SK-N-SH treated with all-trans-retinoic acid at 6 μM for 48 hours (cell line): ENCODE measurements at regions not wholly inside any gene's neighbourhood (a gene's known extent, or its start where the extent isn't known, plus 50 kb on each side); places are given as distances from the start of the nearest gene placed in this dataset.

Experiments
- ATAC-seq: fragments of 200-7000 bp; cut with Tn5 transposase; 3 replicates; pipeline ENCODE4 v1.9.1; 2020; ENCODE audit warnings: mild to moderate bottlenecking, moderate library complexity
- ARNTL ChIP-seq: fragments of 450-650 bp; formaldehyde crosslinking; IDR thresholded peaks from 2 replicates; pipeline ENCODE4 v1.5.0; 2020; ENCODE audit warnings: low read depth, mild to moderate bottlenecking, moderate library complexity, borderline replicate concordance
- BACH2 ChIP-seq: fragments of 250-450 bp; sonication (Bioruptor Pico); IDR thresholded peaks from 2 replicates; pipeline ENCODE4 v1.9.0; 2021; ENCODE audit warnings: mild to moderate bottlenecking, borderline replicate concordance
- CSDC2 ChIP-seq: fragments of 250-450 bp; sonication (Bioruptor Pico); IDR thresholded peaks from 2 replicates; pipeline ENCODE4 v1.5.0; 2020; ENCODE audit warnings: mild to moderate bottlenecking, moderate library complexity
- ISL1 ChIP-seq: fragments of 250-450 bp; sonication (Bioruptor Pico); IDR thresholded peaks from 2 replicates; pipeline ENCODE4 v2.1.2; 2022; ENCODE audit warnings: mild to moderate bottlenecking, moderate library complexity
- OSR1 ChIP-seq: fragments of 250-450 bp; sonication (Bioruptor Pico); IDR thresholded peaks from 2 replicates; pipeline ENCODE4 v1.8.0; 2022; ENCODE audit warnings: moderate library complexity, mild to moderate bottlenecking, inconsistent platforms
- PPARA ChIP-seq: fragments of 250-450 bp; sonication (Bioruptor Pico); IDR thresholded peaks from 2 replicates; pipeline ENCODE4 v1.5.0; 2020; ENCODE audit warnings: mild to moderate bottlenecking, borderline replicate concordance
- TCF4 ChIP-seq: fragments of 250-450 bp; sonication (Bioruptor Pico); IDR thresholded peaks from 2 replicates; pipeline ENCODE4 v1.8.0; 2021; ENCODE audit warnings: mild to moderate bottlenecking, moderate library complexity, borderline replicate concordance
- TOX ChIP-seq: fragments of 250-450 bp; sonication (Bioruptor Pico); IDR thresholded peaks from 2 replicates; pipeline ENCODE4 v1.8.0; 2021; ENCODE audit warnings: mild to moderate bottlenecking, moderate library complexity, borderline replicate concordance
- ZC3H10 ChIP-seq: fragments of 250-450 bp; sonication (Bioruptor Pico); IDR thresholded peaks from 2 replicates; pipeline ENCODE4 v1.5.1; 2021; ENCODE audit warnings: mild to moderate bottlenecking, moderate library complexity
- ZFP3 ChIP-seq: fragments of 250-450 bp; sonication (Bioruptor Pico); IDR thresholded peaks from 2 replicates; pipeline ENCODE4 v1.5.0; 2020; ENCODE audit warnings: mild to moderate bottlenecking, moderate library complexity
- ZFP30 ChIP-seq: fragments of 450-650 bp; formaldehyde crosslinking; IDR thresholded peaks from 2 replicates; pipeline ENCODE4 v1.5.0; 2022; ENCODE audit warnings: mild to moderate bottlenecking, moderate library complexity
- ZNF565 ChIP-seq: fragments of 450-650 bp; formaldehyde crosslinking; conservative IDR thresholded peaks from 2 replicates; pipeline ENCODE4 v1.5.0; 2020; ENCODE audit warnings: low read depth, mild to moderate bottlenecking, moderate library complexity
- ZNF70 ChIP-seq: fragments of 450-650 bp; formaldehyde crosslinking; IDR thresholded peaks from 2 replicates; pipeline ENCODE4 v1.5.0; 2020; ENCODE audit warnings: mild to moderate bottlenecking, moderate library complexity
- ZNF8 ChIP-seq: fragments of 450-650 bp; formaldehyde crosslinking; IDR thresholded peaks from 2 replicates; pipeline ENCODE4 v1.5.0; 2020; ENCODE audit warnings: mild to moderate bottlenecking, moderate library complexity
- TF ChIP-seq, protein P1 (sequence below): fragments of 250-450 bp; sonication (Bioruptor Pico); IDR thresholded peaks from 2 replicates; pipeline ENCODE4 v1.5.1; 2020; ENCODE audit warnings: low read depth, mild to moderate bottlenecking, moderate library complexity
- TF ChIP-seq, protein P2 (sequence below): fragments of 250-450 bp; sonication (Bioruptor Pico); IDR thresholded peaks from 2 replicates; pipeline ENCODE4 v1.5.1; 2021; ENCODE audit warnings: mild to moderate bottlenecking, moderate library complexity
- TF ChIP-seq, protein P3 (sequence below): fragments of 250-450 bp; sonication (Bioruptor Pico); IDR thresholded peaks from 2 replicates; pipeline ENCODE4 v1.8.0; 2020; ENCODE audit warnings: mild to moderate bottlenecking, moderate library complexity, borderline replicate concordance
- TF ChIP-seq, protein P4 (sequence below): fragments of 250-450 bp; sonication (Bioruptor Pico); IDR thresholded peaks from 2 replicates; pipeline ENCODE4 v1.5.0; 2020; ENCODE audit warnings: mild to moderate bottlenecking, moderate library complexity
- TF ChIP-seq, protein P5 (sequence below): fragments of 250-450 bp; sonication (Bioruptor Pico); IDR thresholded peaks from 2 replicates; pipeline ENCODE4 v1.8.0; 2021; ENCODE audit warnings: low read depth, mild to moderate bottlenecking, moderate library complexity, borderline replicate concordance

DNA sequence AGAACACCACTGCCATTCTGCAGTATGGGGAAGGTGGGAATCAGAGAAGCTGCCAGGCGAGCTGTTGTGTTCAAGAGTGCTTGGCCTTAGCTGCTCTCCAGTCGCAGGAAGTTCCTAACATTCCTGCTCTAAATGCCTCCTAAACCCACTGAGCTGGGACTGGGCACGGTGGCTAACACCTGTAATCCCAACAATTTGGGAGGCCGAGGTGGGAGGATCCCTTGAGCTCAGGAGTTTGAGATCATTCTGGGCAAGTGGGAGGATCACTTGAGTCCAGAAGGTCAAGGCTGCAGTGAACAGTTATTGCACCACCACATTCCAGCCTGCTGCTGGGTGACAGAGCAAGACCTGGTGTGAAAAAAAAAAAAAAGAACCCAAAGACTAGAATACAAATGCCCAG is 690.3 kb upstream of the FAM241A start:
- TF ChIP-seq ZFP30 (CRISPR knock-in tag) (no peak), ZNF70 (no peak), TOX (CRISPR knock-in tag) (no peak), ZNF8 (CRISPR knock-in tag) (no peak), CSDC2 (CRISPR knock-in tag) (no peak)
- TF ChIP-seq, protein P1, sequence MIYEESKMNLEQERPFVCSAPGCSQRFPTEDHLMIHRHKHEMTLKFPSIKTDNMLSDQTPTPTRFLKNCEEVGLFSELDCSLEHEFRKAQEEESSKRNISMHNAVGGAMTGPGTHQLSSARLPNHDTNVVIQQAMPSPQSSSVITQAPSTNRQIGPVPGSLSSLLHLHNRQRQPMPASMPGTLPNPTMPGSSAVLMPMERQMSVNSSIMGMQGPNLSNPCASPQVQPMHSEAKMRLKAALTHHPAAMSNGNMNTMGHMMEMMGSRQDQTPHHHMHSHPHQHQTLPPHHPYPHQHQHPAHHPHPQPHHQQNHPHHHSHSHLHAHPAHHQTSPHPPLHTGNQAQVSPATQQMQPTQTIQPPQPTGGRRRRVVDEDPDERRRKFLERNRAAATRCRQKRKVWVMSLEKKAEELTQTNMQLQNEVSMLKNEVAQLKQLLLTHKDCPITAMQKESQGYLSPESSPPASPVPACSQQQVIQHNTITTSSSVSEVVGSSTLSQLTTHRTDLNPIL (CRISPR knock-in tag): no peak
- TF ChIP-seq, all 23 proteins: peak for 0
- ATAC-seq: no peak

DNA sequence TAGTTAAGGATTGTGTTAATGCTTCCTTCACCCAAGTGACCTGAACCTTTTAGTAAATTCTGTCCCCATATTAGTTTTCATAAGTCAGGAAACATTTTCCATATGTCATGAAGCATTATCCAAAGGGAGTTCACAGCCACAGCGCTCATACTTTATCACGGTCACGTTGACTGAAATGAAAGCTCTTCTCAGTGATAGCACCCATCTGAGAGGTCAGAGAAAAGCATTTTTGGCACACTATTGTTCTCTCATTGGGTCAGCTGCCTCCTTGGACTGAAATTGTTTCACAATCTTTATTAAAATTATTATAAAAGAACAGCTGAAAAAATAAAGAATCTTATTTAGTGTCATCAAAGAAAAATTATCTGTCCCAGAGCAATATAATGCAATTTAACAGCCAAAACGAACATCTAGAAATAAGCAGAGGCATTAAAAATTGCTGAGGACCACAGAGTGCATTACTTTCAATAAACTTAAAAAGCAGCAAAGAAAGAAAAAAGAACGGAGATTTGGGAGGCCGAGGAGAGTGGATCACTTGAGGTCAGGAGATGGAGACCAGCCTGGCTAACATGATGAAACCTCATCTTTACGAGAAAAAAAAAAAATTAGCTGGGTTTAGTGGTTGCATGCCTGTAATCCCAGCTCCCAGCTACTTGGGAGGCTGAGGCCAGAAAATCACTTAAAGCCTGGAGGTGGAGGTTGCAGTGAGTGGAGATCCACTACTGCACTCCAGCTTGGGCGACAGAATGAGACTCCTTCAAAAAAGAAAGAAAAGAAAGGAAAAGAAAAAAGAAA is 680.8 kb upstream of the FAM241A start:
- TF ChIP-seq ISL1 (CRISPR knock-in tag): no peak
- TF ChIP-seq ZNF70: no peak
- TF ChIP-seq, all 23 proteins: peak for 0
- no peak for ATAC-seq

DNA sequence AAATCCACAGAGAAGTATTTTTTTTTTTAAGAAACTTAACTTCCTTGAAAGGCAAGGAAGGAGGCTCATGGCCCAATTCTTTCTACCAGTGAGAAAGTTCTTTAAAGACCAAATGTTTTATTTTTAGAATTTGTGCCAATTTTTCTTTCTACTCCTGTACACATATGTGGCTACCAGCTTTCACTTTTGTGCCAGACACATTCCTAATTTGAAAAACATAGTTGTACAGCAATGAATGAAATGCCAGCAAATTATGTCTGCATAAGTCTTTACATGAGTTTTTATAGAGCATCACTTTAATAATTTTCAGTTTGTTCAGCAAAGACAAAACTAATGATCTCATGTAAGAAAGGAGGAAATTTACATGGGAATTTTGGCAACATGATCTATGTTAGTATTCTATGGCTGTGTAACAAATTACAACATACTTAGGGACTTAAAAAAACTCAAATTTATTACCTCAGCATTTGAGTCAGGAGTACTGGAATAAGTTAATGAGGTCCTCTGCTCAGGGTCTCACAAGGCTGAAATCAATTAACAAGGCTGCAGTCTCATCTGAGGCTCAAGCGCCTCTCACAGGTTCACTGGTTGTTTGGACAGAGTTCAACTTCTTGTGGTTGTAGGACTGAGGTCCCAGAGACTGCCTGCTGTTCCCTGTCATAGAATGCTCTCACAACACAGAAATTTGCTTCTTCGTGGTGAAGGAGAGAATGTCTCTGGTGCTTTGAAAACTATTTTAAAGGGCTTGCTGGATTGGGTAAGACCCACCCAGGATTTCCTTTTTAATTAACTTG is 678.2 kb upstream of the FAM241A start:
- ATAC-seq: no peak
- TF ChIP-seq ZNF70 (no peak), CSDC2 (CRISPR knock-in tag) (no peak), ZC3H10 (CRISPR knock-in tag) (no peak), TOX (CRISPR knock-in tag) (no peak), ZNF565 (CRISPR knock-in tag) (no peak), TCF4 (CRISPR knock-in tag) (no peak), ZFP3 (no peak), ISL1 (CRISPR knock-in tag) (no peak), PPARA (CRISPR knock-in tag) (no peak), BACH2 (CRISPR knock-in tag) (no peak), ARNTL (CRISPR knock-in tag) (no peak), ZFP30 (CRISPR knock-in tag) (no peak), OSR1 (CRISPR knock-in tag) (no peak), ZNF8 (CRISPR knock-in tag) (no peak)
- TF ChIP-seq, protein P2, sequence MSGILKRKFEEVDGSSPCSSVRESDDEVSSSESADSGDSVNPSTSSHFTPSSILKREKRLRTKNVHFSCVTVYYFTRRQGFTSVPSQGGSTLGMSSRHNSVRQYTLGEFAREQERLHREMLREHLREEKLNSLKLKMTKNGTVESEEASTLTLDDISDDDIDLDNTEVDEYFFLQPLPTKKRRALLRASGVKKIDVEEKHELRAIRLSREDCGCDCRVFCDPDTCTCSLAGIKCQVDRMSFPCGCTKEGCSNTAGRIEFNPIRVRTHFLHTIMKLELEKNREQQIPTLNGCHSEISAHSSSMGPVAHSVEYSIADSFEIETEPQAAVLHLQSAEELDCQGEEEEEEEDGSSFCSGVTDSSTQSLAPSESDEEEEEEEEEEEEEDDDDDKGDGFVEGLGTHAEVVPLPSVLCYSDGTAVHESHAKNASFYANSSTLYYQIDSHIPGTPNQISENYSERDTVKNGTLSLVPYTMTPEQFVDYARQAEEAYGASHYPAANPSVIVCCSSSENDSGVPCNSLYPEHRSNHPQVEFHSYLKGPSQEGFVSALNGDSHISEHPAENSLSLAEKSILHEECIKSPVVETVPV (CRISPR knock-in tag): no peak
- TF ChIP-seq, protein P3, sequence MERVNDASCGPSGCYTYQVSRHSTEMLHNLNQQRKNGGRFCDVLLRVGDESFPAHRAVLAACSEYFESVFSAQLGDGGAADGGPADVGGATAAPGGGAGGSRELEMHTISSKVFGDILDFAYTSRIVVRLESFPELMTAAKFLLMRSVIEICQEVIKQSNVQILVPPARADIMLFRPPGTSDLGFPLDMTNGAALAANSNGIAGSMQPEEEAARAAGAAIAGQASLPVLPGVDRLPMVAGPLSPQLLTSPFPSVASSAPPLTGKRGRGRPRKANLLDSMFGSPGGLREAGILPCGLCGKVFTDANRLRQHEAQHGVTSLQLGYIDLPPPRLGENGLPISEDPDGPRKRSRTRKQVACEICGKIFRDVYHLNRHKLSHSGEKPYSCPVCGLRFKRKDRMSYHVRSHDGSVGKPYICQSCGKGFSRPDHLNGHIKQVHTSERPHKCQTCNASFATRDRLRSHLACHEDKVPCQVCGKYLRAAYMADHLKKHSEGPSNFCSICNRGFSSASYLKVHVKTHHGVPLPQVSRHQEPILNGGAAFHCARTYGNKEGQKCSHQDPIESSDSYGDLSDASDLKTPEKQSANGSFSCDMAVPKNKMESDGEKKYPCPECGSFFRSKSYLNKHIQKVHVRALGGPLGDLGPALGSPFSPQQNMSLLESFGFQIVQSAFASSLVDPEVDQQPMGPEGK (CRISPR knock-in tag): no peak
- TF ChIP-seq, protein P4, sequence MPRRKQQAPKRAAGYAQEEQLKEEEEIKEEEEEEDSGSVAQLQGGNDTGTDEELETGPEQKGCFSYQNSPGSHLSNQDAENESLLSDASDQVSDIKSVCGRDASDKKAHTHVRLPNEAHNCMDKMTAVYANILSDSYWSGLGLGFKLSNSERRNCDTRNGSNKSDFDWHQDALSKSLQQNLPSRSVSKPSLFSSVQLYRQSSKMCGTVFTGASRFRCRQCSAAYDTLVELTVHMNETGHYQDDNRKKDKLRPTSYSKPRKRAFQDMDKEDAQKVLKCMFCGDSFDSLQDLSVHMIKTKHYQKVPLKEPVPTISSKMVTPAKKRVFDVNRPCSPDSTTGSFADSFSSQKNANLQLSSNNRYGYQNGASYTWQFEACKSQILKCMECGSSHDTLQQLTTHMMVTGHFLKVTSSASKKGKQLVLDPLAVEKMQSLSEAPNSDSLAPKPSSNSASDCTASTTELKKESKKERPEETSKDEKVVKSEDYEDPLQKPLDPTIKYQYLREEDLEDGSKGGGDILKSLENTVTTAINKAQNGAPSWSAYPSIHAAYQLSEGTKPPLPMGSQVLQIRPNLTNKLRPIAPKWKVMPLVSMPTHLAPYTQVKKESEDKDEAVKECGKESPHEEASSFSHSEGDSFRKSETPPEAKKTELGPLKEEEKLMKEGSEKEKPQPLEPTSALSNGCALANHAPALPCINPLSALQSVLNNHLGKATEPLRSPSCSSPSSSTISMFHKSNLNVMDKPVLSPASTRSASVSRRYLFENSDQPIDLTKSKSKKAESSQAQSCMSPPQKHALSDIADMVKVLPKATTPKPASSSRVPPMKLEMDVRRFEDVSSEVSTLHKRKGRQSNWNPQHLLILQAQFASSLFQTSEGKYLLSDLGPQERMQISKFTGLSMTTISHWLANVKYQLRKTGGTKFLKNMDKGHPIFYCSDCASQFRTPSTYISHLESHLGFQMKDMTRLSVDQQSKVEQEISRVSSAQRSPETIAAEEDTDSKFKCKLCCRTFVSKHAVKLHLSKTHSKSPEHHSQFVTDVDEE (CRISPR knock-in tag): no peak
- TF ChIP-seq, protein P5, sequence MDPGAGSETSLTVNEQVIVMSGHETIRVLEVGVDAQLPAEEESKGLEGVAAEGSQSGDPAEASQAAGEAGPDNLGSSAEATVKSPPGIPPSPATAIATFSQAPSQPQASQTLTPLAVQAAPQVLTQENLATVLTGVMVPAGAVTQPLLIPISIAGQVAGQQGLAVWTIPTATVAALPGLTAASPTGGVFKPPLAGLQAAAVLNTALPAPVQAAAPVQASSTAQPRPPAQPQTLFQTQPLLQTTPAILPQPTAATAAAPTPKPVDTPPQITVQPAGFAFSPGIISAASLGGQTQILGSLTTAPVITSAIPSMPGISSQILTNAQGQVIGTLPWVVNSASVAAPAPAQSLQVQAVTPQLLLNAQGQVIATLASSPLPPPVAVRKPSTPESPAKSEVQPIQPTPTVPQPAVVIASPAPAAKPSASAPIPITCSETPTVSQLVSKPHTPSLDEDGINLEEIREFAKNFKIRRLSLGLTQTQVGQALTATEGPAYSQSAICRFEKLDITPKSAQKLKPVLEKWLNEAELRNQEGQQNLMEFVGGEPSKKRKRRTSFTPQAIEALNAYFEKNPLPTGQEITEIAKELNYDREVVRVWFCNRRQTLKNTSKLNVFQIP (CRISPR knock-in tag): no peak
